Activated naive CD4-positive, alpha-beta T cell treated with anti-CD3 and anti-CD28 coated beads for 36 hours (primary cell): ENCODE measurements at regions not wholly inside any gene's neighbourhood (a gene's known extent, or its start where the extent isn't known, plus 50 kb on each side); places are given as distances from the start of the nearest gene placed in this dataset.

Experiments used
- CTCF ChIA-PET: fragments of 350-600 bp; sonication (Branson Sonifier 250); formaldehyde crosslinking; loops from one replicate; lab custom pipeline; 2021; ENCODE audit warnings: antibody characterized with exemption; lab: Charles Lee
- DNase-seq: peaks from one replicate; pipeline ENCODE4 v3.0.0-alpha.2; 2020
- H3K27ac Mint-ChIP-seq: one replicate; pipeline ENCODE4 v1.8.0; 2021; ENCODE audit warnings: mild to moderate bottlenecking, mixed read lengths
- H3K27me3 Mint-ChIP-seq: one replicate; pipeline ENCODE4 v1.8.0; 2021; ENCODE audit warnings: low read depth, mixed read lengths
- H3K36me3 Mint-ChIP-seq: one replicate; pipeline ENCODE4 v1.8.0; 2021; ENCODE audit warnings: low read depth, mixed read lengths
- H3K4me1 Mint-ChIP-seq: one replicate; pipeline ENCODE4 v1.8.0; 2021; ENCODE audit warnings: low read depth, mixed read lengths
- H3K4me3 Mint-ChIP-seq: one replicate; pipeline ENCODE4 v1.8.0; 2021; ENCODE audit warnings: mild to moderate bottlenecking, moderate library complexity, mixed read lengths
- H3K9me3 Mint-ChIP-seq: one replicate; pipeline ENCODE4 v1.8.0; 2021; ENCODE audit warnings: mixed read lengths
- intact Hi-C: fragments of 100-400 bp; cut with micrococcal nuclease; formaldehyde crosslinking; loops from one replicate; pipeline ENCODE4 v1.15.1; 2023

- H3K9me3 Mint-ChIP-seq, result peaks cover 1% of the 10 kb centered on the region
- no peak overlapping the region for H3K4me3 Mint-ChIP-seq
- H3K27me3 Mint-ChIP-seq, result no peaks in the 10 kb centered on the region
- H3K4me1 Mint-ChIP-seq, result no peaks in the 10 kb centered on the region
- CTCF ChIA-PET, result no interaction called here
- no peak for DNase-seq
- H3K36me3 Mint-ChIP-seq, result no peaks in the 10 kb centered on the region
- intact Hi-C loops, result no loop called here
- H3K27ac Mint-ChIP-seq, result no peak overlapping the region
Observed at GRCh38 chr6:51335543-51335942, 516.9 kb downstream of the TFAP2B start.

GRCh38 chr6:51336185-51336584 is 517.5 kb downstream of the TFAP2B start:
- DNase-seq, result no peak
- Mint-ChIP-seq H3K27ac (no peak overlapping the region), H3K36me3 (no peaks in the 10 kb centered on the region), H3K4me3 (no peak overlapping the region), H3K9me3 (peaks cover 1% of the 10 kb centered on the region), H3K27me3 (no peaks in the 10 kb centered on the region), H3K4me1 (no peaks in the 10 kb centered on the region)
- CTCF ChIA-PET, result no interaction called here
- intact Hi-C loops, result no loop called here

GRCh38 chr6:51337277-51337676 is 518.6 kb downstream of the TFAP2B start:
- H3K27ac Mint-ChIP-seq, result no peak overlapping the region
- H3K4me1 Mint-ChIP-seq, result no peaks in the 10 kb centered on the region
- H3K9me3 Mint-ChIP-seq, result peaks cover 1% of the 10 kb centered on the region
- CTCF ChIA-PET, result interaction anchor here (0.6 kb wide), 1 partner anchor 698 kb away, joined by 3 read pairs; no protein-coding TSS in a partner anchor
- no peaks in the 10 kb centered on the region for H3K36me3 Mint-ChIP-seq
- no peak for DNase-seq
- no peak overlapping the region for H3K4me3 Mint-ChIP-seq
- H3K27me3 Mint-ChIP-seq, result no peaks in the 10 kb centered on the region
- intact Hi-C loops, result no loop called here

GRCh38 chr6:51339108-51339507 is 520.4 kb downstream of the TFAP2B start:
- Mint-ChIP-seq H3K27ac (no peak overlapping the region), H3K36me3 (no peaks in the 10 kb centered on the region), H3K4me3 (no peak overlapping the region), H3K4me1 (no peaks in the 10 kb centered on the region), H3K27me3 (no peaks in the 10 kb centered on the region), H3K9me3 (peaks cover 1% of the 10 kb centered on the region)
- intact Hi-C loops, result no loop called here
- CTCF ChIA-PET, result no interaction called here
- DNase-seq, result no peak

- Mint-ChIP-seq H3K36me3 (no peaks in the 10 kb centered on the region), H3K27me3 (no peaks in the 10 kb centered on the region), H3K4me1 (no peaks in the 10 kb centered on the region), H3K4me3 (no peak overlapping the region), H3K27ac (no peak overlapping the region), H3K9me3 (peaks cover 1% of the 10 kb centered on the region)
- no peak for DNase-seq
- CTCF ChIA-PET, result no interaction called here
- intact Hi-C loops, result no loop called here
Observed at GRCh38 chr6:51339728-51340127, 521.1 kb downstream of the TFAP2B start.

- Mint-ChIP-seq H3K9me3 (peaks cover 12% of the 10 kb centered on the region), H3K27ac (no peak overlapping the region), H3K36me3 (no peaks in the 10 kb centered on the region), H3K4me1 (no peaks in the 10 kb centered on the region), H3K4me3 (no peak overlapping the region), H3K27me3 (no peaks in the 10 kb centered on the region)
- DNase-seq, result no peak
- CTCF ChIA-PET, result no interaction called here
- intact Hi-C loops, result no loop called here
Observed at GRCh38 chr6:51342393-51342792, 523.7 kb downstream of the TFAP2B start.

GRCh38 chr6:51349857-51350256 is 531.2 kb downstream of the TFAP2B start:
- intact Hi-C loops, result no loop called here
- DNase-seq, result no peak
- Mint-ChIP-seq H3K4me1 (no peaks in the 10 kb centered on the region), H3K9me3 (peaks cover 16% of the 10 kb centered on the region), H3K27me3 (no peaks in the 10 kb centered on the region), H3K4me3 (no peak overlapping the region), H3K27ac (no peak overlapping the region), H3K36me3 (no peaks in the 10 kb centered on the region)
- CTCF ChIA-PET, result no interaction called here

- H3K27me3 Mint-ChIP-seq, result no peaks in the 10 kb centered on the region
- no peak overlapping the region for H3K27ac Mint-ChIP-seq
- CTCF ChIA-PET, result interaction anchor here (0.6 to 1.7 kb wide), 5 partner anchors 18 to 676 kb away, joined by 3 to 5 read pairs (median 3); no protein-coding TSS in a partner anchor
- no peaks in the 10 kb centered on the region for H3K4me1 Mint-ChIP-seq
- no peaks in the 10 kb centered on the region for H3K36me3 Mint-ChIP-seq
- DNase-seq, result no peak
- intact Hi-C loops, result no loop called here
- no peak overlapping the region for H3K4me3 Mint-ChIP-seq
- H3K9me3 Mint-ChIP-seq, result peaks cover 16% of the 10 kb centered on the region
Observed at GRCh38 chr6:51350308-51350904, 531.7 kb downstream of the TFAP2B start.

- Mint-ChIP-seq H3K27me3 (no peaks in the 10 kb centered on the region), H3K4me3 (no peak overlapping the region), H3K27ac (no peak overlapping the region), H3K9me3 (peaks cover 4% of the 10 kb centered on the region), H3K36me3 (no peaks in the 10 kb centered on the region), H3K4me1 (no peaks in the 10 kb centered on the region)
- no peak for DNase-seq
- intact Hi-C loops, result no loop called here
- CTCF ChIA-PET, result no interaction called here
Observed at GRCh38 chr6:51352506-51353029, 533.9 kb downstream of the TFAP2B start.

GRCh38 chr6:51360287-51360686 is 541.6 kb downstream of the TFAP2B start:
- H3K27ac Mint-ChIP-seq, result no peak overlapping the region

GRCh38 chr6:51365566-51365965 is 546.9 kb downstream of the TFAP2B start:
- Mint-ChIP-seq H3K27ac (no peak overlapping the region), H3K36me3 (no peaks in the 10 kb centered on the region), H3K4me1 (no peaks in the 10 kb centered on the region), H3K9me3 (no peaks in the 10 kb centered on the region), H3K4me3 (no peak overlapping the region), H3K27me3 (no peaks in the 10 kb centered on the region)
- no peak for DNase-seq
- CTCF ChIA-PET, result no interaction called here
- intact Hi-C loops, result no loop called here

More at GRCh38 chr6:51360287-51360686, 541.6 kb downstream of the TFAP2B start:
- no peaks in the 10 kb centered on the region for H3K36me3 Mint-ChIP-seq
- no peak overlapping the region for H3K4me3 Mint-ChIP-seq
- no peaks in the 10 kb centered on the region for H3K9me3 Mint-ChIP-seq
- H3K27me3 Mint-ChIP-seq, result no peaks in the 10 kb centered on the region
- intact Hi-C loops, result no loop called here
- DNase-seq, result no peak
- CTCF ChIA-PET, result no interaction called here
- H3K4me1 Mint-ChIP-seq, result no peaks in the 10 kb centered on the region

- intact Hi-C loops, result no loop called here
- H3K9me3 Mint-ChIP-seq, result no peaks in the 10 kb centered on the region
- no peak overlapping the region for H3K4me3 Mint-ChIP-seq
- no peak overlapping the region for H3K27ac Mint-ChIP-seq
- no peaks in the 10 kb centered on the region for H3K27me3 Mint-ChIP-seq
- CTCF ChIA-PET, result no interaction called here
- H3K36me3 Mint-ChIP-seq, result no peaks in the 10 kb centered on the region
- DNase-seq, result no peak
- H3K4me1 Mint-ChIP-seq, result no peaks in the 10 kb centered on the region
Observed at GRCh38 chr6:51369485-51369884, 550.8 kb downstream of the TFAP2B start.

- Mint-ChIP-seq H3K27me3 (no peaks in the 10 kb centered on the region), H3K4me1 (no peaks in the 10 kb centered on the region), H3K27ac (no peak overlapping the region), H3K36me3 (no peaks in the 10 kb centered on the region), H3K4me3 (no peak overlapping the region), H3K9me3 (peaks cover 3% of the 10 kb centered on the region)
- intact Hi-C loops, result no loop called here
- CTCF ChIA-PET, result no interaction called here
- no peak for DNase-seq
Observed at GRCh38 chr6:51382847-51383246, 564.2 kb downstream of the TFAP2B start.
